Dermis microvascular lymphatic vessel endothelial cell (primary cell): ENCODE measurements at regions not wholly inside any gene's neighbourhood (a gene's known extent, or its start where the extent isn't known, plus 50 kb on each side); places are given as distances from the start of the nearest gene placed in this dataset.
A peak's percentile ranks its signal among the peaks of the same experiment; 100 is the strongest.

Experiments used
- DNase-seq, 2 donors: peaks; one replicate each; pipeline versions ENCODE4 v3.0.0 to v3.0.0-alpha.2; 2010; ENCODE audit warnings: low read depth in 2 of 2

DNA sequence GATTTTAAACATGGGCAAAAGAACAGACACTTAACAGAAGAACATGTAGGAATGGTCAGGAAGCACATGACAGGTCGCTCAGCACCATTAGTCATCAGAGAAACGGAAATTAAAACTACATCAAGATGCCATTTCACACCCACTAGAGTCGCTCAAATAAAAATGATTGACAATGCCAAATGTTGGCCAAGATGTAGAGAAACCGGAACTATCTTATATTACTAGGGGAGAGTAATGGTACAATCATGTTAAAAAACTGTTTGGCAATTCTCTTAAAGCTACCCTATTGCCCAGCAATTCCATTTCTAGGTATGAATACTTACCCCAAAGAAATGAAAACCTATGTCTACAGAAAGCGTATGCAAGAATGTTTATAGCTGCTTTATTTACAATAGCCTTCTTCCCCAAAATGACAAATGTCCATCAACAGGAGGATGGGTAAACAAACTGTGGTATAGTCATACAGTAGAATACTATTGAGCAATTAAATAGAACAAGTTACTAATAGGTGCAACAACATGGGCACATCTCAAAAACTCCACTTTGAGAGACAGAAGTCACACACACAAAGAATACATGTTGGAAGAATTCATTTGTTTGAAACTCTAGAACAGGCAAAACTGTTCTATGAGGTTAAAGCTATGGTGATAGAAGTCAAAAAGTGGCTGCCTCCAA, 92.8 kb downstream of the ETS2 start:
- peak in 1 of 2 donors; percentile 48 for DNase-seq

DNA sequence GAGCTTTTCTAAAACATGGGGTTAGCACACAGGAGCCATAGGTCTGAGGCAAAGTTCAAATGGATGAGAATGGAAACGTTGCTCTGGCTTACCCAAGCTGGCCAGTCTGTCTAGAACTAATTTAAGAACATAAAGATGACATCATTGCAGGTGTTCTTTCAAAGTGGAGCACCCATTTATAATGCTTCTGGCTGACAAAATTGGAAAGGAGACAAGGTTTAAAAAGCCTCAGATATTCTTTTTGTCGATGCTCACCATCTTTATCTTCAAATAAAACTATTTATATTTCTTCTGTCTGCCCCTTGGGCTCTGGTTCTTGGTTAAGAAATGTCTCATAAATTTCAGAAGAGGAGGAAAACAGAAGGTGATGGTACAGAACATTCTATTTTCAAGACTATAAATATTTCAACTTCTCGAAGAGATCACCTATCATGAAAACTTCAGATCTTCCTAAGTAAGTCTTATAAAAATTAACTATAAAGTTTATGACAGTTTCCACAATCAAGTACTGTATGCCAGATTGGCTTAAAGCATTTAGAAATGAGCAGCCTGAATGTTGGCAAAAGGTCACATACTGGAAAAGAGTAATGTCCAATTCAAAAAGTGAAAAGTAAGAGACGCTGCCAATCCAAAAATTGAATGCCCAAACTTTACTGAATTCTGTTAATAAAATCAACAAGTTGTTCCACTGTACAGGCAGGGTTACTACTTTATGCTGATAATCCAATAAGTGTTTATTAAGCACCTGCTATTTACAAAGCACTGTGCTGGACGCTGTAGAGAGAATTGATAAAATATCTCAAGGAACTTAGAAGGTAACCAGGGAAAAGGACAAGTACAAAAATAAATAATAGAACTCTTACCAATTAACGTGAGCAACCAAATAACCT, 92.0 kb downstream of the ETS2 start:
- no peak for DNase-seq

DNA sequence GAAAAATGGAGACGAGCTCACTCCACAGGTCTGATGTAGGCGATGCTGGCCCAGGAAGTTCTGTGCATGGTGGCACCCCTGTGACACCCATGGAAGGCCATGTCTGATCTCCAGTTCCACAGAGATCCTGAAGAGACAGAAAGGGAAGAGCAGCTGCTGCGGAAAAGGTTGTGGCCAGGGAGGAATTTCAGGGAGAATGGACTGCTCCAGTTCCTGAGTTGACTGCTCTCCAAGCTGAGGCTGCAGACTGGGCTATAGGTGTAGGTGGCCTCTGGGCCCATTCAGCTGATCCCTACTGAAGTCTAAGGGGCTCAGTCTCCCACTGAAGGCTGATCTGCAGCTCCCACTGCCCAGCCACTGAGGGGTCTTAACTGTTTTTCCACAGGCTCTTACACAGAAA, 89.2 kb downstream of the ETS2 start:
- no peak for DNase-seq

DNA sequence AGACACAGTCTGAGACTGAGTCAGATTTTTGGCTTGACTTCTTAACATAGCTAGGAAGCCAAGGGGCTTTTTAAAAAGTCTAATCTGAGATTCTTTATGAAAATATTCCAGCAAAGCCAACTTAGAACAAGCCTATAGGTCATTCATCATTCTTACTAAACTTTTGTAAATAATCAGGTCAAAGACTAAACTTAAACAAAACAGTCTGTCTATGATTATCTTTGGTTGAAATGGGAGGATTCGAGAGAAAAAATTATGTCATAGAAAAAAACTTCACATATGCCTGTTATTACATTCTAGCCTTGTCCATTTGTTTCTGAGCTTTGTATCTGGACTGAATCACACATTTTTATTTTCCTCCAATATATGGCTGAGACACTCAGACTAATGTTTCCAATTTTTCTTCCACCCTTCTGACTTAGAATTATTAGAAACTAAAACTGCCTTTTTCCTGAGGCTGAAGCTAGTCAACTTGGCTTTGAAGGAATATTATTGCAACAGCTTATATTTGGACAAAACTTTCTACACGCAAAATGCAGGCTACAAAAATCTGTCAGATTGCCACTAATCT, 83.3 kb downstream of the ETS2 start:
- no peak for DNase-seq

DNA sequence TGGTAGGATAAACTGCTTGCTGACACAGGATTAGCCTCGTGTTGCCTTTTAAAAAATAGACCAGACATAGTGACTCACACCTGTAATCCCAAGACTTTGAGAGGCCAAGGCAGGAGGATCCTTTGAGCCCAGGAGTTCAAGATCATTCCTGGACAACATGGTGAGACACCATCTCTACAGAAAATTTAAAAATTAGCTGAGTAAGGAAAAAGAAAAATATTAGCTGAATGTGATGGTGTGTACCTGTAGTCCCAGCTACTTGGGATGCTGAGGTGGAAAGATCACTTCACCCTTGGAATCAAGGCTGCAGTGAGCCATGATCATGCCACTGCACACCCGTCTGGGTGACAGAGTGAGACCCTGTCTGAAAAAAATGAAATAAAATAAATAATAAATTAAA, 82.0 kb downstream of the ETS2 start:
- no peak for DNase-seq

DNA sequence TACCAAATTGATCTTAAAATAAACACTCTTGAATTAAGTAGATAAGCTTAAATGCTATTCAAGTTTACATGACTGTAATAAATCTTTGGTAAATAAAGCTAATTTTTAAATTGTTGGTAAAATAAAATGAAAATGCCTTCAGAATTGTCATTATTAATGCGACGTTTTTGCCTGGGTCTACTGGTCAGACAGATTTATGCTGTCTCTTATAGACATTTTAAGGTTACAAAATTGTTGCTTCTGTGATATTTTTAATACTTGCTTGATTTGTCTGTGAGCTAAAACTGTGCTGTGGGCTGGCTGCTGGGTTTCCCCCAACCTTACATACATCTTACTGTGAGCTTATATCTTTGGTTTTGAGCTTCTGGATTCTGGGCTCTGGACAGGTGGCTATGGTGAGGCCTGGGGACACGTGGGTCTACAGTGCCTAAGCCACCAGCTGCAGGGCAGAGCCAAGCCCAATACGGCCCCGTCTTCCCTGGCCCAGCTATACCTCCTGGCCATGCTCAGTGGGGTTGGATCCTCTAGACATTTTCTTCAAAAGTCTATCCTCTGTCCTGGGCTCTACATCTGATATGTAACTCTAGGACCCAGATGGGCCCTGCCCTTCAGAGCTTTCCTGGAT, 81.4 kb downstream of the ETS2 start:
- DNase-seq, result no peak

DNA sequence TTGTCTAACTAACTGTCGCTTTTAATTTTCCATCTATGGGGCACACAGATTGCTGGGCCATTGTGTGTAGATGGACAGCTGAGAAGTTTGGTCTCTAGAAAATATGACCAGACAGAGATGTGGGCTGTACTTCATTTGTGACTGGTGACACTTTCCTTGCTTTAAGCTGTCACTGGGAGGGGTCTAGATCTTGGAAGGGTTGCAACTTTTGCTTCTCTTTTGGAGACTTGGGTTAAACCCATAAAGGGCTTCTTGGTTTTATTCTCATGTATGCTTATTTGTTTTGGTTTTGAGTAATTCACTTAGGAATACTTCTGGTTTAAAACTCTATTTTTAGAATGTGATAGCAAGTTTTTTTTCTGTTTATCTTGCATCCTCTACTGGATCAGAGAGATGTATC, 80.2 kb downstream of the ETS2 start:
- DNase-seq, result no peak

DNA sequence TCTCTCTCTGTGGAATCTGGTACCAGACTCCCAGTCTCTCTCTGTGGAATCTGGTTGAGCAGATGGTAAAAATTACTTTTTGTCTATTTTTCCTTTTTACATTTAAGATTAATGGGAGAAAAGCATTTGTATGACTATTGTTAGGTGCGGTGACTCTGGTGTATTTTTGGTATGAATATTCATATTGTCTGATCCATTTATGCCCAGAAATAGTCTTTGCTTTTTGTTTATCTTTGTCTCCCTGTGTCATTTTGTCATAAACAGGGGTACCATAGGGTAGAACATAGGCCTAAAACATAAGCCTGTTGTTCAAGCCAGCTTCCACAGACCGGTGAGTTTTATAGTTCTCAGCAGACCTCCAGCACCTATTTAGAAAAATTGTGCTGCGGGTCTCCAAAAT, 78.7 kb downstream of the ETS2 start:
- DNase-seq, result no peak

DNA sequence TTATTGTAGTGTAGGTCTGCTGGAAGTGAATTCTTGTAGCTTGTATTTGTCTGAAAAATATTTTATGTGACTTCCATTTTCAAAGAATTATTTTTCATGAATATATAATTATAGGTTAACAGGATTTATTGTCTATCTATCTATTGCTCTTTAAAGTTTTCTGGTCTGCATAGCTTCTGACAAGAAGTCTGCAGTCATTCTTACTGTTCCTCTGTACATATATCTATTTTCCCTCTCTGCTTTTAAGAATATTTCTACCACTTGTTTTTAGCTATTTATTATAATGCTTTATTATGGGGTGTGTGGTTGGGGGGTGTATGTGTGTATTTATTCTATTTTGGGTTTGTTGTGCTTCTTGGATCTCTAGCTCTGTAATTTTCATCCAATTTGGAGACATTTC, 77.4 kb downstream of the ETS2 start:
- DNase-seq, result no peak

DNA sequence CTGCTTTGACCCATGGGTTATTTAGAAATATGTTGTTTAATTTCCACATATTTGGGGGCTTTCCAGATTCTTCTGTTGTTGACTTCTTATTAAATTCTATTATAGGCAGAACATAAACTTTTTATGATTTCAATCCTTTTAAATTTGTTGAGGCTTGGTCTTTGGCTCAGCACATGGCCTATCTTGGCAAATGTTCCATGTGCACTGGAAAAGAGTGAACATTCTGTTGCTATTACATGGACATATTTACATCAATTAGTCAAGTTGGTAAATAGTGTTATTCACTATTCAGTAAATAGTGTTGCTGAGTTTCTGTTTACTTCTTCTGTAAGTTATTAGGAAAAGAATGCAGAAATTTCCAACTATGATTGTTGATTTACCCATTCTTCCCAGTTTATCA, 75.4 kb downstream of the ETS2 start:
- no peak for DNase-seq

DNA sequence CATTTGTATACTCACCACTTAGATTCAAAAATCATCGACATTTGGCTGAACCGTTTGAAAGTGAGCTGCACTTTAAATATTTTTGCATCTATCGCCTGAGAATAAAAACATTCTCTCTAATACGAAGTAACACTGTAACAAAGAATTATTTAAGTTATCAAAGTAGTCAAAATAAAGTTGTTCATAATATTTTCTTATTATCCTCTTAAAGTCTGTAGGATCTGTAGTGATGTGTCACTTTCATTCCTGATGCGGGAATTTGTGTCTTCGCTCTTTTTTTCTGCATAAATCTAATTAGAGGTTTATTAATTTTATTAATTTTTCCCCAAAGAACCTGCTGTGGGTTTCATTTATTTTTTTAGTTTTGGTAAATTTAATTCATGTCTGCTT, 74.8 kb downstream of the ETS2 start:
- DNase-seq, result no peak

DNA sequence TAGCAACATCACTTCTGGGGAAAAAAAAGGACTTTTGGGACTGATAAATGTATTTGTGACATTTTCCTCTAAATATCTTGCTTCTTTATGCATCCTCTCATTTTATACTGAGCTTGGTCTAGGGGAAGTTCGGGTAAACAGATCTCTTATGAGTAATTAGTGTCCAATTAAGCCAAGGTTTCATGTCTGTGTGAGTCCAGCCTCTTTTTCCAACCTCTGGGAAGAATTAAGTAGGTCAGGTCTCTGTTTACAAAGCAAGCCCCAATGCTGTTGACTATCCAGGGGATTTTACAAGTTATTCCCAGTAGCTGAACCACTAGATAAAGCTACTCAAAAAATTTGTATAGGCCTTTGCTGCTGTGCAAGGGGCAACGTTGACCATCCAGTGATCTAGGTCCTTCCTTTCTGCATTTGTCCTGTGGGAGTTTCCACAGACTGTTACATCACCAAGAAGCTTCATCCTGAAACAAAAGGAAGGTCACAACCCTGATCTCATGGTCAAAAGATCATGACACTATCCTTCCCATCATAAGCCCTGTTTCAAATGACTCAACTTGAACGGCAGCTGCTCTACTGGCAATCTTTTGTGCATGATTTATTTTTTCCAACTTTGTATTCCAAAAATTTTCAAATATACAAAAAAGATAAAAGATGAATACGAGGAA, 74.3 kb downstream of the ETS2 start:
- no peak for DNase-seq

DNA sequence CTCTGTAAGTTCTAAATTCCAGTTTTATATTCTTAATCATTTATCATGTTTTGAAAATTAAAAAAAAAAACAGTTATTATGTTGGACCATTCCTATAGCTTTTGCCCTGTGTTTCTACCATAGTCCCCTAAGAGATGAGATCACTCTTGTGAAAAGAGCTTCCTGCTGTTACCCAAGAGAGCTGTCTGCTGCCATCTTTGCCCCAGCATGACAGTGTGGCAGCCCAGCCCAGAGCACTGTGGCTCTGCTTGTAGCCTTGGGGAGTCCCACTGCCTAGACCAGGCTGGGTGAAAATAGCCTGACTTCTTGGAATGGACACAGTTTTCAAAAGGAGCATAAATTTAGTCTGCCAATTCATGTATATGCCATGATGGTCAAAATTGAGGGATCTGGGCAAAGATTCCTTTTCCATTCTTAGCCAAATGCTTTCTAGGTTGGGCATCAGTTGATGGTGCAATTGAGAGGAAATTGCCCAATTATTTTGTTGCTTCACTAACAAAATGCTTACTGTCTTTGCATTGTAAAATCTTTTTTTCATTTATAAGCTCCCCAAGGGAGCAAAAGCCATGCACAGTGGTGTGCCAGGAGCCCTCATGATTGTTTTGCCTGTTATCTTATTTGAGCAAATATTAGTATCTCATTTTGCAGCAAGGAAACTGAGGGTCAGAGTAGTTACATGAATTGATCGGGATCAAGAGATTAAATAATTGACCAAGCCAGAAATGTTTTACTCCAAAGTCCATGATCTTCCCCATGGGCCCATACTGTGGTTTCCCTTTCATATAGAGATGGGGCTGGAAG, 72.8 kb downstream of the ETS2 start:
- DNase-seq, result no peak

DNA sequence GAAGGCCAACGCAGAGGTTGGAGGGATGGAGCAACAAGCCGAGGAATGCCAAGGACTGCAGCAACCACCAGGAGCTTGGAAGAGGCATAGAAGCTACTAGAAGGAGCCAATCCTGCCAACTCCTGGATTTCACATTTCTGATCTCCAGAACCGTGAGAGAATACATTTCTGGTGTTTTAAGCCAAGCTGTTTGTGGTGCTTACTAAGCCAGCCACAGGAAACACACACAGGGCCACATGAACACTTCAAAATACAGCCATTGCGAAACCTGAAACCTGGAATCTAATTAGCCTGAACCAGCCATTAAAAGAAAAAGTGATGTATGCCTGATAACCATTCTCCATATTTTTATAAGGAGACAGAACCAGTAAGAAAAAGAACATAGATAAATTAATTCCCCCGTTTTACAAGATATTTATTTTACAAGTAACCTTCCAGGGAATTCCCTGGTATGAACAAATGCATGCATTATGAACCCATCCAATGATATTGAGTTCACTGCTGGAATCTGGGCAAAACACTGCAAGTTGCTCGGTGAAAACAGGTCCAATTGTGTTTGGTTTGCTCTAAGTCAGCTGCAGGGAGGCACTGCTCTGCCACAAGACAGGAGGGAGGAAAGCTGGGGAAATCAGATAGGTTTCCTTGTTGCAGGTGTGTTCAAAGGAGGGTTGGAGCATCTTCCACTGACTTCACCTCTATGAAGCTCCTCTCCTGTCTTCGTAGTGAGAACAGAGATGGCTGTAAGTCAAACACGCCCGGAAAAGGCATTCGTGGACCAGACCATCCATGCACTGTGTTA, 70.2 kb downstream of the ETS2 start:
- no peak for DNase-seq
